ENCODE measurements at regions not wholly inside any gene's neighbourhood (a gene's known extent, or its start where the extent isn't known, plus 50 kb on each side); places are given as distances from the start of the nearest gene placed in this dataset.

GRCh38 chr17:22654447-22654846, 962.1 kb downstream of the KCNJ18 start:
- Histone ChIP-seq H3K27me3 (no peaks in the 10 kb centered on the region), H3K27ac (no peak overlapping the region), H3K9me3 (no peaks in the 10 kb centered on the region), H3K4me3 (no peak overlapping the region), H3K4me1 (no peaks in the 10 kb centered on the region), H3K36me3 (no peaks in the 10 kb centered on the region)
- intact Hi-C loops (cut with DNase I; ENCODE audit: low total_unique reads): no loop called here
- peak in 1 of 2 donors; percentile 29 for DNase-seq
- no peak for TF ChIP-seq CTCF (IDR thresholded peaks at IDR 0.05)

GRCh38 chr17:22669721-22670120, 977.4 kb downstream of the KCNJ18 start:
- Histone ChIP-seq H3K4me3 (no peak overlapping the region), H3K27me3 (no peaks in the 10 kb centered on the region), H3K4me1 (no peaks in the 10 kb centered on the region), H3K9me3 (no peaks in the 10 kb centered on the region), H3K27ac (no peak overlapping the region), H3K36me3 (no peaks in the 10 kb centered on the region)
- intact Hi-C loops (cut with DNase I; ENCODE audit: low total_unique reads): no loop called here
- no peak for DNase-seq
- TF ChIP-seq CTCF (IDR thresholded peaks at IDR 0.05): no peak

GRCh38 chr17:22671110-22671509, 978.8 kb downstream of the KCNJ18 start:
- DNase-seq: no peak
- Histone ChIP-seq H3K4me1 (no peaks in the 10 kb centered on the region), H3K4me3 (no peak overlapping the region), H3K36me3 (no peaks in the 10 kb centered on the region), H3K27ac (no peak overlapping the region), H3K9me3 (no peaks in the 10 kb centered on the region), H3K27me3 (no peaks in the 10 kb centered on the region)
- intact Hi-C loops (cut with DNase I; ENCODE audit: low total_unique reads): no loop called here
- TF ChIP-seq CTCF (IDR thresholded peaks at IDR 0.05): no peak

- TF ChIP-seq CTCF (IDR thresholded peaks at IDR 0.05): no peak
- no peaks in the 10 kb centered on the region for H3K4me1 ChIP-seq
- intact Hi-C loops (cut with DNase I; ENCODE audit: low total_unique reads): no loop called here
- no peaks in the 10 kb centered on the region for H3K36me3 ChIP-seq
- DNase-seq: peak in 1 of 2 donors; percentile 48
- H3K4me3 ChIP-seq: no peak overlapping the region
- no peak overlapping the region for H3K27ac ChIP-seq
- no peaks in the 10 kb centered on the region for H3K27me3 ChIP-seq
- peaks cover 0 to 5% (median 0%) of the 10 kb centered on the region in 3 donors for H3K9me3 ChIP-seq
These were observed 999.9 kb downstream of the KCNJ18 start for GRCh38 chr17:22692066-22692805.

GRCh38 chr17:22692806-22693171, 1000.5 kb downstream of the KCNJ18 start:
- H3K27me3 ChIP-seq: no peaks in the 10 kb centered on the region

More at GRCh38 chr17:22692806-22693171, 1000.5 kb downstream of the KCNJ18 start:
- no peak for TF ChIP-seq CTCF (IDR thresholded peaks at IDR 0.05)
- intact Hi-C loops (cut with DNase I; ENCODE audit: low total_unique reads): no loop called here
- Histone ChIP-seq H3K27ac (no peak overlapping the region), H3K4me3 (no peak overlapping the region), H3K36me3 (no peaks in the 10 kb centered on the region), H3K4me1 (no peaks in the 10 kb centered on the region), H3K9me3 (peaks cover 0 to 5% (median 0%) of the 10 kb centered on the region in 3 donors)
- no peak for DNase-seq
